Natural killer cell (primary cell): ENCODE measurements at regions not wholly inside any gene's neighbourhood (a gene's known extent, or its start where the extent isn't known, plus 50 kb on each side); places are given as distances from the start of the nearest gene placed in this dataset.
"Not testable (repeated sequence)": the region's sequence is repeated elsewhere in the genome, so short reads cannot be mapped to it uniquely, and the experiment has no call there.

ENCODE experiments used
- ATAC-seq, 3 donors: fragments of 150-1000 bp in 2 of 3; fragments of 200-7000 bp in 1 of 3; cut with Tn5 transposase; 1 replicate in 1 of 3; 2 replicates in 2 of 3; pipeline ENCODE4 v1.10.0; 2021; ENCODE audit warnings: mild to moderate bottlenecking in 2 of 3, moderate library complexity in 2 of 3
- DNase-seq, 2 donors: peaks; one replicate each; pipeline versions ENCODE4 v3.0.0 to v3.0.0-alpha.2; 2013 to 2021; ENCODE audit warnings: mixed read lengths in 1 of 2
- H3K27ac ChIP-seq: one replicate; pipeline ENCODE4 v1.5.1; 2013; ENCODE audit warnings: mild to moderate bottlenecking, low read length
- H3K27me3 ChIP-seq: one replicate; pipeline ENCODE4 v1.6.1; 2013; ENCODE audit warnings: low read length; ENCODE audit not compliant: control insufficient read depth, insufficient read depth
- H3K36me3 ChIP-seq: one replicate; pipeline ENCODE4 v1.6.1; 2013; ENCODE audit warnings: low read length; ENCODE audit not compliant: control insufficient read depth, insufficient read depth
- H3K4me1 ChIP-seq: one replicate; pipeline ENCODE4 v1.6.1; 2013; ENCODE audit warnings: low read length; ENCODE audit not compliant: control insufficient read depth, insufficient read depth
- H3K4me3 ChIP-seq: one replicate; pipeline ENCODE4 v1.5.1; 2013; ENCODE audit warnings: low read length
- H3K9me3 ChIP-seq: one replicate; pipeline ENCODE4 v1.6.1; 2013; ENCODE audit warnings: low read length; ENCODE audit not compliant: control insufficient read depth, insufficient read depth
- H3K27ac Mint-ChIP-seq, 2 donors: one replicate each; pipeline ENCODE4 v1.8.0; 2022; ENCODE audit warnings: mild to moderate bottlenecking in 2 of 2, mixed read lengths in 2 of 2, moderate library complexity in 1 of 2
- H3K27me3 Mint-ChIP-seq, 2 donors: one replicate each; pipeline ENCODE4 v1.8.0; 2022; ENCODE audit warnings: low read depth in 2 of 2, mixed read lengths in 2 of 2
- H3K36me3 Mint-ChIP-seq: one replicate; pipeline ENCODE4 v1.8.0; 2022; ENCODE audit warnings: mixed read lengths
- H3K4me1 Mint-ChIP-seq, 2 donors: one replicate each; pipeline ENCODE4 v1.8.0; 2022; ENCODE audit warnings: mixed read lengths in 2 of 2
- H3K4me3 Mint-ChIP-seq: one replicate; pipeline ENCODE4 v1.8.0; 2022; ENCODE audit warnings: mild to moderate bottlenecking, moderate library complexity, mixed read lengths
- H3K9me3 Mint-ChIP-seq, 2 donors: one replicate each; pipeline ENCODE4 v1.8.0; 2022; ENCODE audit warnings: mixed read lengths in 2 of 2
- WGBS: methylation state at CpG from one replicate; pipeline ENCODE4 v1.1.7; 2013; ENCODE audit warnings: missing lambda C conversion rate; ENCODE audit not compliant: insufficient coverage; 5-methylcytosine and 5-hydroxymethylcytosine counted together
- intact Hi-C: fragments of 100-400 bp; cut with micrococcal nuclease; formaldehyde crosslinking; loops from one replicate; pipeline ENCODE4 v1.14.2; 2022
- TF ChIP-seq, protein P1 (sequence below): fragments of 200-600 bp; IDR thresholded peaks from one replicate; pipeline ENCODE4 v1.8.0; 2022; ENCODE audit warnings: antibody characterized with exemption

DNA sequence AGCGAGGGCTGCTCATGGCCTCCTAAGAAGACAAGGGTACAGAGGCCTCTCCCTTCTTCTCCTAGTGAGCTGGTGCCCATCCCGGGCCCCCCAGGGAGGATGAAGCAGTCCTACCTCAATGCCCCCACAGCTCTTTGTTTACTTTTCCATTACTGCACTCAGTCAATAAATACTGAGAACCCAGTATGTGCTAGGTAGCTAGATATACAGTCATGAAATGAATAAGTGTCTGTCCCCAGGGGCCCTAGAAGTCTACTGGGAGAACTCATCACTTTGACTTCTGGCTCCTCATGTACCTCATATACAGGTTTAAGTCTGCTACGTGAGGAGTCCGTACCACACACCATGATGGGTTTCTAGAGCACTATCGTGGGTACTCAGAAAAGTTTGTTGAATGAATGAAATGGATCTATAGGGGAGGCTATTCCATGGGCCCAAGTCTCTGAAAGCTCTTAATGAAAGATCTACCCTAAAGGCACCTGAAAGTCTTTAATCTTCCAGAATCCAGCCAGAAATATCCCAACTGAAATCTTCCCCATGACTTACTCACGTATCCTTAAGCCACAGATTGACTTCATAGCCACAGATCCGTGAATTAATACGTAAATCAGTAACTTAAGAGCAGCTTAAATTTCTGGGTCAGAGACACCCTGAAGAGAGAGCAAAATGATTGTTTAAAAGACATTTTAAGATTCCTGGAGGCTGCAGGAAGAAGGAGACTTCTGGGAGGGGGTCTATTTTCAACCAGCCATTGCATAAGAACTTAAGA is 51.6 kb upstream of the POMP start:
- Mint-ChIP-seq H3K27me3 (peaks cover 7 to 12% of the 10 kb centered on the region in 2 donors), H3K36me3 (no peaks in the 10 kb centered on the region), H3K4me3 (no peak overlapping the region), H3K27ac (no peak overlapping the region), H3K4me1 (peaks cover 21 to 24% of the 10 kb centered on the region in 2 donors), H3K9me3 (no peaks in the 10 kb centered on the region)
- DNase-seq (no peak), ATAC-seq (no peak)
- WGBS = 92% methylated on average over 8 of the region's 8 CpGs
- no peak overlapping the region for H3K4me3 ChIP-seq
- no peaks in the 10 kb centered on the region for H3K36me3 ChIP-seq
- H3K27me3 ChIP-seq = no peaks in the 10 kb centered on the region
- no peaks in the 10 kb centered on the region for H3K9me3 ChIP-seq
- H3K4me1 ChIP-seq = peaks cover 13% of the 10 kb centered on the region
- intact Hi-C loops = no loop called here
- H3K27ac ChIP-seq = no peak overlapping the region
- TF ChIP-seq, protein P1, sequence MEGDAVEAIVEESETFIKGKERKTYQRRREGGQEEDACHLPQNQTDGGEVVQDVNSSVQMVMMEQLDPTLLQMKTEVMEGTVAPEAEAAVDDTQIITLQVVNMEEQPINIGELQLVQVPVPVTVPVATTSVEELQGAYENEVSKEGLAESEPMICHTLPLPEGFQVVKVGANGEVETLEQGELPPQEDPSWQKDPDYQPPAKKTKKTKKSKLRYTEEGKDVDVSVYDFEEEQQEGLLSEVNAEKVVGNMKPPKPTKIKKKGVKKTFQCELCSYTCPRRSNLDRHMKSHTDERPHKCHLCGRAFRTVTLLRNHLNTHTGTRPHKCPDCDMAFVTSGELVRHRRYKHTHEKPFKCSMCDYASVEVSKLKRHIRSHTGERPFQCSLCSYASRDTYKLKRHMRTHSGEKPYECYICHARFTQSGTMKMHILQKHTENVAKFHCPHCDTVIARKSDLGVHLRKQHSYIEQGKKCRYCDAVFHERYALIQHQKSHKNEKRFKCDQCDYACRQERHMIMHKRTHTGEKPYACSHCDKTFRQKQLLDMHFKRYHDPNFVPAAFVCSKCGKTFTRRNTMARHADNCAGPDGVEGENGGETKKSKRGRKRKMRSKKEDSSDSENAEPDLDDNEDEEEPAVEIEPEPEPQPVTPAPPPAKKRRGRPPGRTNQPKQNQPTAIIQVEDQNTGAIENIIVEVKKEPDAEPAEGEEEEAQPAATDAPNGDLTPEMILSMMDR = no peak

DNA sequence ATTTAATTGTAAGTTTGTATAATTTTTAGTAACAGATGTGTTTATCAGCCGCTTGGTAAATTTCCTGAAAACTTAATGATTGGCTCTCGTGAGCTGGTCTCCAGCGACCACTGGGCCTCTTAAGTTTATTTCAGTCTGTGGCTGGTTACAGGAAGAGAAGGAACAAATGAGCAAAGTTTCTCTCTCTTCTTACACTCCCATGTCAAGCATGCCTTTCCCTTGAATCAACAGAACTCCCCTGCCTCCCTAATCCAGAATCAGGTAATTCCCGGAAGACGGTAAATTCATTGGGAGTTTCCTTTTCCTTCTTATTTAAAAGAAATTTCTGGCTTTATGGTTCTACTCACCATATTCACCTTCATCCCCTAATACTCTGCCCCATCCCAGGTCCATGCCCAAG is 52.5 kb upstream of the POMP start:
- TF ChIP-seq, protein P1 = no peak
- H3K4me3 ChIP-seq = no peak overlapping the region
- H3K4me1 ChIP-seq = peaks cover 7% of the 10 kb centered on the region
- WGBS = 89% methylated on average over 5 of the region's 5 CpGs
- no peak for DNase-seq
- no peaks in the 10 kb centered on the region for H3K9me3 ChIP-seq
- Mint-ChIP-seq H3K9me3 (no peaks in the 10 kb centered on the region), H3K4me3 (no peak overlapping the region), H3K27me3 (peaks cover 7 to 12% of the 10 kb centered on the region in 2 donors), H3K4me1 (peaks cover 12 to 15% of the 10 kb centered on the region in 2 donors), H3K27ac (no peak overlapping the region), H3K36me3 (no peaks in the 10 kb centered on the region)
- no peak overlapping the region for H3K27ac ChIP-seq
- H3K27me3 ChIP-seq = no peaks in the 10 kb centered on the region
- intact Hi-C loops = no loop called here
- no peaks in the 10 kb centered on the region for H3K36me3 ChIP-seq
- no peak for ATAC-seq

DNA sequence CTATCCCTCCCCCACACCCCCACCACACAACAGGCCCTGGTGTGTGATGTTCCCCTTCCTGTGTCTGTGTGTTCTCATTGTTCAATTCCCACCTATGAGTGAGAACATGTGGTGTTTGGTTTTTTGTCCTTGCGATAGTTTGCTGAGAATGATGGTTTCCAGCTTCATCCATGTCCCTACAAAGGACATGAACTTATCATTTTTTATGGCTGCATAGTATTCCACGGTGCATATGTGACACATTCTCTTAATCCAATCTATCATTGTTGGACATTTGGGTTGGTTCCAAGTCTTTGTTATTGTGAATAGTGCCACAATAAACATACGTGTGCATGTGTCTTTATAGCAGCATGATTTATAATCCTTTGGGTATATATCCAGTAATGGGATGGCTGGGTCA is 53.8 kb upstream of the POMP start:
- no CpG with 5 or more reads among the region's 3 CpGs for WGBS
- ATAC-seq, intact Hi-C loops, H3K9me3 ChIP-seq, H3K27ac Mint-ChIP-seq, DNase-seq, H3K36me3 Mint-ChIP-seq, H3K27me3 ChIP-seq, H3K9me3 Mint-ChIP-seq, H3K4me3 ChIP-seq, H3K4me1 Mint-ChIP-seq, H3K27ac ChIP-seq, H3K36me3 ChIP-seq, H3K4me3 Mint-ChIP-seq, H3K4me1 ChIP-seq: not testable (repeated sequence)
- H3K27me3 Mint-ChIP-seq = peaks cover 7 to 12% of the 10 kb centered on the region in 2 donors

DNA sequence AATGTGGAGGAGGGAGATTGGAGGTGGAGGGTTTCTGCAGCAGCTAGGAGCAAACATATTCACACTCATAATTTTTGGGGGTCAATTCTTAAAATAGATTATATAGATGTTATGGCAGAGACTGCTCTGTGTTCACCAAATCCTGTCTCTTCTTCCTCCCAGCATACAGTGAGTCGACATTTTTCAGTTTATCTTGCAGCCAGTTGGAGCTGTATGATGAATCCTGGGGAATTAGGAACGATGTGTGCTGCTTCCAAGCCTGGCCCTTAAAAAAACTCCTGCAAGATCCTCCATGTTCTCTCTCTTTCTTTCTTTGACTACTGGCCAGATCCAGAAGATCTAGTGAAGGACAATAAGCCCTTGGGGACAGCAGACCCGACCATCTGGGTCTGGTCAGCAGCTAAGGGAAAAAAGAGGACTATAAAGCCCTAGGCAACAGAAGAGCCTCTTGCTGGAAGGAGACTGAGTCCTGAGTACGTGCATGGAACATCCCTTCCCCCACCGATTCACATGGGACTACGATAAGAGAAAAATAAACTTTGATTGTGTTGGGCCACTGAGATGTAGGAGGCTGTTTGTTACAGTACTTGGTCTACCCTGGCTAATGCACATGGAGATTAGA is 55.8 kb upstream of the POMP start:
- intact Hi-C loops = no loop called here
- DNase-seq = no peak
- Mint-ChIP-seq H3K4me3 (no peak overlapping the region), H3K27ac (no peak overlapping the region), H3K36me3 (no peaks in the 10 kb centered on the region), H3K4me1 (no peaks in the 10 kb centered on the region), H3K27me3 (peaks cover 7 to 12% of the 10 kb centered on the region in 2 donors), H3K9me3 (no peaks in the 10 kb centered on the region)
- no peaks in the 10 kb centered on the region for H3K36me3 ChIP-seq
- no peaks in the 10 kb centered on the region for H3K9me3 ChIP-seq
- TF ChIP-seq, protein P1 = no peak
- H3K4me1 ChIP-seq = no peaks in the 10 kb centered on the region
- ATAC-seq = no peak
- 76% methylated on average over 5 of the region's 6 CpGs for WGBS
- no peak overlapping the region for H3K4me3 ChIP-seq
- no peaks in the 10 kb centered on the region for H3K27me3 ChIP-seq
- H3K27ac ChIP-seq = no peak overlapping the region
